Astrocyte of the cerebellum (primary cell): ENCODE measurements at regions not wholly inside any gene's neighbourhood (a gene's known extent, or its start where the extent isn't known, plus 50 kb on each side); places are given as distances from the start of the nearest gene placed in this dataset.

ENCODE experiments used
- DNase-seq: peaks from one replicate; pipeline ENCODE4 v3.0.0-alpha.2; 2011; ENCODE audit warnings: low read depth
- H3K4me3 ChIP-seq: 2 replicates; pipeline ENCODE4 v1.5.1; 2011; ENCODE audit warnings: mild to moderate bottlenecking, low read depth, low read length, moderate library complexity
- in situ Hi-C: cut with HindIII; loops from 2 replicates; pipeline ENCODE4 v1.10.0; 2017; ENCODE audit warnings: low sequenced_read_pairs
- TF ChIP-seq, protein P1 (sequence below): IDR thresholded peaks from 2 replicates; pipeline ENCODE4 v1.5.1; 2012; ENCODE audit warnings: low read length, low read depth, moderate library complexity, mild to moderate bottlenecking; ENCODE audit errors: missing control alignments

DNA sequence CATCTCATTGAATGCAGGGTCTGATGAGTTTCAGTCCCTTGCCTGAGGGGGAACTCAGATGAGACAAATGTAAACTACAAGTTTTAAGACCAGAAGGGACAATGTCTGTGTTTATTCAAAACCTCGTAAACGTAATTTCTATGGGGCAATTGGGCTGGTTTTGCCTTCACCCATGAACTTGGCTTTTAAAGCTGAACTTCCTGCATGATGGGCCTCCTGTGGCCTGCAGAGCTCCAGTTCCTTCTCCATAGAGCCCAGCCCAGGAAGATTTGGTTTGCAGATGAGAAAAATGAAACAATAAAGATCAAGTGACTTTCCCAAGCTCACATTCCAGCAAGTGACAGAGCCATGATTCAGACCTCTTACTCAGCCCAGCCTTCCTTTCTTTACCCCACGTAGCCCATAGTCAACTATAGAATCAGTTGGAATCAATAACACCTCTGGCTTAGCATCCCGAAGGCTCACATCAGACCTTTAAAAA, 612.3 kb downstream of the UTRN start:
- DNase-seq = peak; percentile 33
- TF ChIP-seq, protein P1, sequence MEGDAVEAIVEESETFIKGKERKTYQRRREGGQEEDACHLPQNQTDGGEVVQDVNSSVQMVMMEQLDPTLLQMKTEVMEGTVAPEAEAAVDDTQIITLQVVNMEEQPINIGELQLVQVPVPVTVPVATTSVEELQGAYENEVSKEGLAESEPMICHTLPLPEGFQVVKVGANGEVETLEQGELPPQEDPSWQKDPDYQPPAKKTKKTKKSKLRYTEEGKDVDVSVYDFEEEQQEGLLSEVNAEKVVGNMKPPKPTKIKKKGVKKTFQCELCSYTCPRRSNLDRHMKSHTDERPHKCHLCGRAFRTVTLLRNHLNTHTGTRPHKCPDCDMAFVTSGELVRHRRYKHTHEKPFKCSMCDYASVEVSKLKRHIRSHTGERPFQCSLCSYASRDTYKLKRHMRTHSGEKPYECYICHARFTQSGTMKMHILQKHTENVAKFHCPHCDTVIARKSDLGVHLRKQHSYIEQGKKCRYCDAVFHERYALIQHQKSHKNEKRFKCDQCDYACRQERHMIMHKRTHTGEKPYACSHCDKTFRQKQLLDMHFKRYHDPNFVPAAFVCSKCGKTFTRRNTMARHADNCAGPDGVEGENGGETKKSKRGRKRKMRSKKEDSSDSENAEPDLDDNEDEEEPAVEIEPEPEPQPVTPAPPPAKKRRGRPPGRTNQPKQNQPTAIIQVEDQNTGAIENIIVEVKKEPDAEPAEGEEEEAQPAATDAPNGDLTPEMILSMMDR = no peak
- no peak overlapping the region for H3K4me3 ChIP-seq
- in situ Hi-C loops = no loop called here

DNA sequence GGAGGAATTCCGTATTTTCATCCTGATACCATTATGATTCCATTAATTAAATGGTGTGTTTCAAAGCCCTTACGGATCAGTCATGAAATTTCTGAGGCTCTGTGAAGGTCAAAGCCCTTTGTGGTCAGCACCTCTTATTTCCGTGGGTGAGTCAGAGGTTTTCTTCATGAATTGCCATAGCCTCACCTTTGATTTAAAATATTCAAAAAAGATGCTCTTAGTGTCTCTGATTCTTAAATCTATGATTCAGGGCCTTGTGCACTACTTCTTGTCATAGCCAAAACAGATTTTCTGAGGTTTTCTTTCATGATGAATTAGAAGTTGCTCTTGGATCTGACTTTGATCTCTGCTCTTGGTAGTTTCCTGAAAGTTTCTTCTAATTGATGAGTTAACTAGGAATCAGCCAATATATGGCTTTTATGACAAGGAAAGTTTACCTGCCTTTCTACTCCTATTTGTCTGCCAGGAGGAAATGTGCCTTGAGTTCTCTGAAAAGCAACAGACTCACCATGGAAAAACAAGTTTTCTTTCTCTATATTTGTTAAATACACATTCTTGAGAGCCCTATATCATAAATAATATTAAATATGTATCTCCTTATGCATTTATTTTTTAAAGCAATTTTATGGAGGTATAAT, 613.0 kb downstream of the UTRN start:
- no peak overlapping the region for H3K4me3 ChIP-seq
- TF ChIP-seq, protein P1 = no peak
- in situ Hi-C loops = no loop called here
- no peak for DNase-seq

DNA sequence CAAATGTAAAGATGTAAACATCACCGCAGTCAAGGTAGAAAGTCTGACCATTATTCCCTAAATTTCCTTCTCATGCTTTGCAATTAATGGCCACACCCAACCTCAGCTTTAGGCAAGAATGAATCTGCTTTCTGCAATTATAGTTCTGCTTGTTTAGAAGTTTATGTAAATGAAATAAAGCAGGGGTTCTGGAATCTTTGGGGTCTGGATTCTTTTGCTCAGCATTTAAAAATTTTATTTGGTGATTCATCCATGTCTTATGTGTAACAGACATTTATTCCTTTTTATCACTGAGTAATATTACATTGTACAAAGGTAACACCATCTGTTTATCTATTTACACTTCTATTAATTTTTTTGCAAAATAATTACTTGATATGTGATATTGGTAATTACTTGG, 613.6 kb downstream of the UTRN start:
- no peak for DNase-seq
- TF ChIP-seq, protein P1 = no peak
- in situ Hi-C loops = no loop called here
- H3K4me3 ChIP-seq = no peak overlapping the region

DNA sequence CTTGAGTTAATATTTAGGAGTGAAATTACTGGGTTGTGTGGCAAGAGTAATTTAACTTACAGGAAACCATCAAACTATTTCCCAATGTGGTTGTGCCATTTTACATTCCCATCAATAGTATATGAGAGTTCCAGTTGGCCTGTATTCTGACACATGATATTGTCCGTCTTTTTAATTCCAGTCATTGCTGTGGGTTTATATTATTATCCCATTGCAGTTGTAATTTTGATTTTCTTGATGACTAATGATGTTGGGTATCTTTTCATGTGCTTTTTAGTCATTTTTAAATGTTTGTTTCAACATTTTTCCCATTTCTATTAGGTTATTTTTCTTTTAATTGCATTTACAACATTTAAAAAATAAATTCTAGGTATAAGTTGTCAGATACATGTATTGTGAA, 614.0 kb downstream of the UTRN start:
- H3K4me3 ChIP-seq = no peak overlapping the region
- in situ Hi-C loops = no loop called here
- TF ChIP-seq, protein P1 = no peak
- no peak for DNase-seq

DNA sequence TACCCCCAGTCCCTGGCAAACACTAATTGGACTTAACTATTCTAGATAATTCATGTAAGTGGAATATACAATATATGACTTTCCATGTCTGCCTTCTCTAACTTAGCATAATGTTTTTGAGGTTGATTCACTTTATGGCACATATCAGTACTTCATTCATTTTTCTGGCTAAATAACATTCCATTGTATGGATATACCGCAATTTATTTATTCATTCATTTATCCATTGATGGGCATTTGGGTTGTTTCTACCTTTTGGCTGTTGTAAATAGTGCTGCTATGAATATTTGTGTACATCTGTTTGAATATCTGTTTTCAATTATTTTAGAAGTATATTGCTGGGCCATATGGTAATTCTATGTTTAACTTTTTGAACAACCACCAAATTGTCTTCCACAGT, 616.3 kb downstream of the UTRN start:
- H3K4me3 ChIP-seq = no peak overlapping the region
- in situ Hi-C loops = no loop called here
- DNase-seq = no peak
- TF ChIP-seq, protein P1 = no peak

DNA sequence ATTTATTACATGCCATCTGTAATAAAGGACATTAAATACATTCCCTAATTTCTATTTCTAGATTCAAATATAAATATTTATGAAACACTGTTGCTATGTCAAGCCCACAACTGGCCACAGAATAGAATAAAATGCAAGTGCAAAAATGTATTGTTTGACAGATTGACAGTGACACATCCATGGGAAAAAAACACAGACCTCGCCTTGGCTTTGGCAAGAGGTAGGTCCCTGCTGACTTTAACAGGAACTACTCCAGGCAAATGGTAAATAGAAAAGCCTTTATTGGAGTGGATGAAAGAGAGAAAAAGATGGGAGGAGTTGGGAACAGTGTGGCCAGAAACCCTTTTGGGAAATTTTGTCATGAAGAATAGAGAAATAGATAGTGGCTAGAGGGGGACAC, 622.9 kb downstream of the UTRN start:
- H3K4me3 ChIP-seq = no peak overlapping the region
- in situ Hi-C loops = no loop called here
- no peak for DNase-seq
- TF ChIP-seq, protein P1 = no peak

DNA sequence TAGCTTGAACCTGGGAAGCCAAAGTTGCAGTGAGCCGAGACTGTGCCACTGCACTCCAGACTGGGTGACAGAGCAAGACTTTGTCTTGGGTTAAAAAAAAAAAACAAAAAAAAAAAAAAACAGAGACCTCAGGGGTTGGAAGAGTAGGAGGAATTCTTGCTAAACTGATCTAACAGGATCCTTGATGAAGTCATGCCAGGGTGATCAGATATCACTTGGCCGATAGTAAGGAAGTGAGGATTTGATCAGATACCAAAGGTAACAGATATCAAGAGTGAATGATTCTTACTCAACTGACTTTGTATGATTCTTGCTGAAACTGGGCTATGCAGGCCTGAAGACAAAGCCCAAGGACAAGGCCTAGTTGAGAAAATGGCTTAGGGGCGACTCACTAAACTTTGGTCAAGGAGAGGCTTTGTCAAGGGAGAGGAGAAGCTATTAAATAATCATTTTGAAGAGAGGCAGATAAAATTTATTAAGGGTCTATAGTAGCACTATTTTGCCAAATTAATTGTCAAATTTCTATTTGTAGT, 624.7 kb downstream of the UTRN start:
- no peak for DNase-seq
- in situ Hi-C loops = no loop called here
- no peak overlapping the region for H3K4me3 ChIP-seq
- TF ChIP-seq, protein P1 = no peak
